OCI-LY7 (cell line): ENCODE measurements at regions not wholly inside any gene's neighbourhood (a gene's known extent, or its start where the extent isn't known, plus 50 kb on each side); places are given as distances from the start of the nearest gene placed in this dataset.

Source experiments
- EZH2phosphoT487 ChIP-seq: fragments of 200-600 bp; sonication (generic); IDR thresholded peaks from 2 replicates; pipeline ENCODE4 v1.6.1; 2018; ENCODE audit warnings: low read depth, borderline replicate concordance, mild to moderate bottlenecking, mixed run types, antibody characterized with exemption, low read length, moderate library complexity, mixed read lengths
- TF ChIP-seq, protein P1 (sequence below): fragments of 200-600 bp; sonication (generic); conservative IDR thresholded peaks from 2 replicates; pipeline ENCODE4 v1.5.1; 2014; ENCODE audit warnings: mild to moderate bottlenecking, antibody characterized with exemption, low read length, moderate library complexity, mixed read lengths

DNA sequence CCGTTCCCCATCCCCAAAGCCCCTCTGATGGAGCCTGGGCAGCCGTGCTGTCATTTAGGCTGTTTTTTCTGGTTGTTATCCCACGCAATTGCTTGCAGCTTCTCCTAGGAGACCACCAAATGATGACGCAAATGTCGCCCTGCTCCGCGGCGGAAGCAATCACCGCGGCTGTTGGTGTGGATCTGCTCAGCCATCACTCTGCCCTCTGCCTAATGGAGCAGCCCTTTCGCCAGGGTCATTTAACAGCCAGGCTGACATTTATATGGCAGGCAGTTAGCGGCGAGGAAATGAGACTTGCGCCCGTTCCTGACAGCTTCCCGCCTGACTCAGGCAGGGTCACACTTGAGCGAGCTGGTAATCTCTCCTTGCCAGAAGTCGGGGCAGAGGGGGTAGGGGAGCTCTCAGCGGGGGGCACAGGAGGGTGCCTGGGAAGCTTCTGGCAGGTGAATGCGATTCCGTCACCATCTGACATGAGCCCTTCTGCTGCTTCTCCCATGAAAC, 97.9 kb upstream of the RTL6 start:
- TF ChIP-seq EZH2phosphoT487: no peak
- TF ChIP-seq, protein P1, sequence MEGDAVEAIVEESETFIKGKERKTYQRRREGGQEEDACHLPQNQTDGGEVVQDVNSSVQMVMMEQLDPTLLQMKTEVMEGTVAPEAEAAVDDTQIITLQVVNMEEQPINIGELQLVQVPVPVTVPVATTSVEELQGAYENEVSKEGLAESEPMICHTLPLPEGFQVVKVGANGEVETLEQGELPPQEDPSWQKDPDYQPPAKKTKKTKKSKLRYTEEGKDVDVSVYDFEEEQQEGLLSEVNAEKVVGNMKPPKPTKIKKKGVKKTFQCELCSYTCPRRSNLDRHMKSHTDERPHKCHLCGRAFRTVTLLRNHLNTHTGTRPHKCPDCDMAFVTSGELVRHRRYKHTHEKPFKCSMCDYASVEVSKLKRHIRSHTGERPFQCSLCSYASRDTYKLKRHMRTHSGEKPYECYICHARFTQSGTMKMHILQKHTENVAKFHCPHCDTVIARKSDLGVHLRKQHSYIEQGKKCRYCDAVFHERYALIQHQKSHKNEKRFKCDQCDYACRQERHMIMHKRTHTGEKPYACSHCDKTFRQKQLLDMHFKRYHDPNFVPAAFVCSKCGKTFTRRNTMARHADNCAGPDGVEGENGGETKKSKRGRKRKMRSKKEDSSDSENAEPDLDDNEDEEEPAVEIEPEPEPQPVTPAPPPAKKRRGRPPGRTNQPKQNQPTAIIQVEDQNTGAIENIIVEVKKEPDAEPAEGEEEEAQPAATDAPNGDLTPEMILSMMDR: no peak
